Kidney (tissue), 13 donors: ENCODE measurements at regions not wholly inside any gene's neighbourhood (a gene's known extent, or its start where the extent isn't known, plus 50 kb on each side); places are given as distances from the start of the nearest gene placed in this dataset.

Experiments used
- DNase-seq, 5 donors: peaks; one replicate each; pipeline ENCODE4 v3.0.0-alpha.2; 2013 to 2020
- FAIRE-seq: peaks from 2 replicates; lab custom pipeline; 2012; peaks lifted over from hg19 to GRCh38; lab: Jason Lieb, UNC
- H3K27ac ChIP-seq, 2 donors: one replicate each; pipeline ENCODE4 v1.7.0; 2013; ENCODE audit warnings: low read depth in 2 of 2, low read length in 2 of 2, inconsistent platforms in 1 of 2
- H3K27me3 ChIP-seq: one replicate; pipeline ENCODE4 v1.7.1; 2013; ENCODE audit warnings: low read length, inconsistent platforms; ENCODE audit not compliant: control insufficient read depth, insufficient read depth
- H3K36me3 ChIP-seq, 3 donors: one replicate each; pipeline versions ENCODE4 v1.7.0 to v1.7.1; 2013; ENCODE audit warnings: low read length in 3 of 3, control low read depth in 1 of 3, inconsistent platforms in 1 of 3; ENCODE audit not compliant: insufficient read depth in 3 of 3, control insufficient read depth in 2 of 3
- H3K4me1 ChIP-seq, 3 donors: one replicate each; pipeline versions ENCODE4 v1.7.0 to v1.7.1; 2013; ENCODE audit warnings: low read length in 3 of 3, inconsistent platforms in 1 of 3, low read depth in 1 of 3; ENCODE audit not compliant: control insufficient read depth in 2 of 3, insufficient read depth in 2 of 3
- H3K4me3 ChIP-seq, 3 donors: one replicate each; pipeline versions ENCODE4 v1.7.0 to v1.8.1; 2013; ENCODE audit warnings: low read length in 3 of 3, control low read depth in 1 of 3, inconsistent platforms in 1 of 3
- H3K9ac ChIP-seq, 3 donors: one replicate each; pipeline versions ENCODE4 v1.7.0 to v1.7.1; 2013; ENCODE audit warnings: low read length in 3 of 3, control low read depth in 1 of 3, inconsistent platforms in 1 of 3
- H3K9me3 ChIP-seq, 3 donors: one replicate each; pipeline versions ENCODE4 v1.7.0 to v1.7.1; 2013; ENCODE audit warnings: low read length in 3 of 3, control low read depth in 1 of 3, inconsistent platforms in 1 of 3; ENCODE audit not compliant: control insufficient read depth in 2 of 3, insufficient read depth in 1 of 3
- CTCF ChIP-seq: IDR thresholded peaks from 3 replicates; pipeline ENCODE4 v1.5.1; 2012; ENCODE audit warnings: mild to moderate bottlenecking, moderate library complexity, borderline replicate concordance; ENCODE audit not compliant: insufficient read depth; ENCODE audit errors: extremely low read depth
- intact Hi-C: fragments of 100-400 bp; cut with DNase I; formaldehyde crosslinking; loops from one replicate; pipeline ENCODE4 v1.11.1; 2022
- donor health status: control.
- donor health status: control.
- donor health status: control.
- donor health status: control.
- donor health status: control.
- donor health status: DM: yes; HTN: yes; CAD: no.
- donor health status: Normal renal cell carcinoma (clear cell type).

GRCh38 chr2:6474161-6475140, 391.3 kb downstream of the CMPK2 start:
- DNase-seq = no peak
- H3K9me3 ChIP-seq = no peaks in the 10 kb centered on the region
- no peak overlapping the region for H3K27ac ChIP-seq
- no peak for FAIRE-seq
- H3K27me3 ChIP-seq = no peaks in the 10 kb centered on the region
- no peaks in the 10 kb centered on the region for H3K36me3 ChIP-seq
- intact Hi-C loops = no loop called here
- no peak for TF ChIP-seq CTCF
- H3K4me1 ChIP-seq = no peaks in the 10 kb centered on the region
- no peak overlapping the region for H3K4me3 ChIP-seq
- no peak overlapping the region for H3K9ac ChIP-seq

GRCh38 chr2:6475155-6475940, 390.4 kb downstream of the CMPK2 start:
- no peak overlapping the region for H3K27ac ChIP-seq
- H3K9ac ChIP-seq = no peak overlapping the region
- intact Hi-C loops = no loop called here
- H3K9me3 ChIP-seq = no peaks in the 10 kb centered on the region
- H3K36me3 ChIP-seq = no peaks in the 10 kb centered on the region
- FAIRE-seq (no peak), DNase-seq (no peak)
- H3K4me3 ChIP-seq = no peak overlapping the region
- TF ChIP-seq CTCF = no peak
- no peaks in the 10 kb centered on the region for H3K27me3 ChIP-seq
- H3K4me1 ChIP-seq = no peaks in the 10 kb centered on the region

- DNase-seq (no peak), FAIRE-seq (no peak)
- Histone ChIP-seq H3K9ac (no peak overlapping the region), H3K4me3 (no peak overlapping the region), H3K36me3 (no peaks in the 10 kb centered on the region), H3K27me3 (no peaks in the 10 kb centered on the region), H3K27ac (no peak overlapping the region), H3K9me3 (no peaks in the 10 kb centered on the region), H3K4me1 (no peaks in the 10 kb centered on the region)
- intact Hi-C loops = no loop called here
- TF ChIP-seq CTCF = no peak
Observed at GRCh38 chr2:6480514-6480913, 385.2 kb downstream of the CMPK2 start.
